ENCODE measurements at regions not wholly inside any gene's neighbourhood (a gene's known extent, or its start where the extent isn't known, plus 50 kb on each side); places are given as distances from the start of the nearest gene placed in this dataset.

DNA sequence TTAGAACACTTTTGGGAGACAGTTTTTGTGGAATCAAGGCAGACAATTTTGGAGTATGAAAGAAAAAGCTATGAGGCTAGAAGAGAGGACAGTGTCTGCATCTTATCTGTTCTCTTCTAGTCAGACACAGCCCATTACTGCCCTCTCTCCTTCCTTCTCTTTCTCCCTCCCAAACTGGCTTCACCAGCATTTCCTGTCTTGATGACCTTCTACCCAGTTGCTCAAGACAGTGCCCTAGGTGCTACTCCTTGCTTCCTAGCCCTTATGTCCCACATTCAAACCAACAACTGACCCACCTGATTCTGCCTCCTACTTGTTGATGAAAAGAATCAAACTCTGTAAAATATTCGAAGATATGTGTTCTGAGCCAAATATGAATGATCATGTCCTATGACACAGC, 116.4 kb upstream of the RIPOR2 start:
- ATAC-seq (no peak), DNase-seq (no peak)
- Mint-ChIP-seq H3K9me3 (ENCODE audit: low read depth) (peaks cover 5% of the 10 kb centered on the region), H3K27me3 (no peaks in the 10 kb centered on the region), H3K4me1 (peaks cover 62% of the 10 kb centered on the region), H3K4me3 (no peak overlapping the region), H3K27ac (peak overlapping the region; percentile 69), H3K36me3 (ENCODE audit: low read depth) (peaks cover 5% of the 10 kb centered on the region)
- intact Hi-C loops (cut with DNase I, micrococcal nuclease) = no loop called here
- ChIA-PET CTCF (interaction anchor here (0.7 to 3.4 kb wide), 7 partner anchors 9 to 907 kb away, joined by 3 to 21 read pairs (median 4); no protein-coding TSS in a partner anchor), POLR2A (interaction anchor here (0.9 kb wide), 1 partner anchor 16 kb away, joined by 3 read pairs; no protein-coding TSS in a partner anchor)

- ChIA-PET POLR2A (interaction anchor here (2.0 kb wide), 1 partner anchor 27 kb away, joined by 5 read pairs; no protein-coding TSS in a partner anchor), CTCF (interaction anchor here (1.1 to 3.4 kb wide), 8 partner anchors 11 to 120 kb away, joined by 4 to 21 read pairs (median 6); no protein-coding TSS in a partner anchor)
- Mint-ChIP-seq H3K9me3 (ENCODE audit: low read depth) (peaks cover 5% of the 10 kb centered on the region), H3K27ac (peak overlapping the region; percentile 59), H3K27me3 (no peaks in the 10 kb centered on the region), H3K4me3 (no peak overlapping the region), H3K4me1 (peaks cover 73% of the 10 kb centered on the region), H3K36me3 (ENCODE audit: low read depth) (peaks cover 5% of the 10 kb centered on the region)
- intact Hi-C loops (cut with DNase I, micrococcal nuclease) = no loop called here
- DNase-seq (peak; percentile 32), ATAC-seq (peak; percentile 33)
These were observed 118.2 kb upstream of the RIPOR2 start for GRCh38 chr6:25053875-25054371.

DNA sequence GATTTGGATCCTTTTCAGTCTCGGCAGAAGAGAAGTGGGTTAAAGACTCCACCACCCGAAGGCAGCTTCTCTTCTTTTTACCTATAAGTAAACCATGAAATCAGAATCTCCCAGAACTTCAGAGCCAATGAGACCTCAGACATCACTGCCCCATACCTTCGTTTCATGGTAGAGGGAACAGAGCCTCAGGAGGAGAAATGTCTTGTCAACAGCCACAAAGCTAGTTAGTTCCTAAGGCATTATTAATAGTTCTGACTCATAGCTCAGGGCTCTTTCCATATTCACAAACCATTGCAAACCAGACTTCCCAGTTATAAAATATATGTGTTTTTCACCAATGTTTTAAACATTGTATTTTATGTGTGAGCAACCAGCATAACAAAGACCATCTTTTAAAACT, 118.7 kb upstream of the RIPOR2 start:
- H3K27ac Mint-ChIP-seq = peak overlapping the region; percentile 59
- intact Hi-C loops (cut with DNase I, micrococcal nuclease) = no loop called here

DNA sequence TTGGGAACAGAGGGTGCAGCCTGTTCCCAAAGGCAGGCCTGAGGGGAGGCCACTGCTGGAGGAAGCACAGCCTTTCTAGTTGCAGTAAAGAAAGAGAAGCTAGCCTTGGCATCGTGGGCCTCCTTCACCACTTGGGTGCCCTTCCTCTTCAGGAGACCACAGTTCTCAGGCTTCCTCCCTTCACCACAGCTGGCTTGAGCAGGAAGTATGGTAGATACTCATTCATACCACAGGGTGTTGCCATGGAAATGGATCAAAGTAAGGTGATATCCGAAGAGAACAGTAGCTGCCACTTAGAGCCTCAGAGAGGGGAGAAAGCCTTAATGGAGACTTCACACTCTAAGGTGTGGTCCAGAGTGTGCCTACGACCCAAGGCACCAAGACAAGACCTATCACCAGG, 120.4 kb upstream of the RIPOR2 start:
- H3K36me3 Mint-ChIP-seq (ENCODE audit: low read depth) = peaks cover 5% of the 10 kb centered on the region
- peaks cover 5% of the 10 kb centered on the region for H3K9me3 Mint-ChIP-seq (ENCODE audit: low read depth)
- H3K27me3 Mint-ChIP-seq = no peaks in the 10 kb centered on the region
- H3K27ac Mint-ChIP-seq = peak overlapping the region; percentile 88
- CTCF ChIA-PET = interaction anchor here (1.0 to 2.3 kb wide), 3 partner anchors 14 to 123 kb away, joined by 3 to 14 read pairs (median 3); no protein-coding TSS in a partner anchor
- ATAC-seq (peak; percentile 91), DNase-seq (peak; percentile 70)
- peaks cover 55% of the 10 kb centered on the region for H3K4me1 Mint-ChIP-seq
- POLR2A ChIA-PET = interaction anchor here (0.8 kb wide), 1 partner anchor 30 kb away, joined by 4 read pairs; no protein-coding TSS in a partner anchor
- intact Hi-C loops (cut with DNase I, micrococcal nuclease) = no loop called here
- H3K4me3 Mint-ChIP-seq = peak overlapping the region; percentile 44

More for the DNA sequence above, 118.7 kb upstream of the RIPOR2 start:
- peaks cover 72% of the 10 kb centered on the region for H3K4me1 Mint-ChIP-seq
- ChIA-PET CTCF (interaction anchor here (1.1 to 3.4 kb wide), 6 partner anchors 11 to 121 kb away, joined by 4 to 21 read pairs (median 8); no protein-coding TSS in a partner anchor), POLR2A (interaction anchor here (2.0 kb wide), 1 partner anchor 28 kb away, joined by 5 read pairs; no protein-coding TSS in a partner anchor)
- H3K36me3 Mint-ChIP-seq (ENCODE audit: low read depth) = peaks cover 5% of the 10 kb centered on the region
- H3K4me3 Mint-ChIP-seq = no peak overlapping the region
- H3K27me3 Mint-ChIP-seq = no peaks in the 10 kb centered on the region
- no peak for DNase-seq
- peaks cover 5% of the 10 kb centered on the region for H3K9me3 Mint-ChIP-seq (ENCODE audit: low read depth)
- no peak for ATAC-seq

DNA sequence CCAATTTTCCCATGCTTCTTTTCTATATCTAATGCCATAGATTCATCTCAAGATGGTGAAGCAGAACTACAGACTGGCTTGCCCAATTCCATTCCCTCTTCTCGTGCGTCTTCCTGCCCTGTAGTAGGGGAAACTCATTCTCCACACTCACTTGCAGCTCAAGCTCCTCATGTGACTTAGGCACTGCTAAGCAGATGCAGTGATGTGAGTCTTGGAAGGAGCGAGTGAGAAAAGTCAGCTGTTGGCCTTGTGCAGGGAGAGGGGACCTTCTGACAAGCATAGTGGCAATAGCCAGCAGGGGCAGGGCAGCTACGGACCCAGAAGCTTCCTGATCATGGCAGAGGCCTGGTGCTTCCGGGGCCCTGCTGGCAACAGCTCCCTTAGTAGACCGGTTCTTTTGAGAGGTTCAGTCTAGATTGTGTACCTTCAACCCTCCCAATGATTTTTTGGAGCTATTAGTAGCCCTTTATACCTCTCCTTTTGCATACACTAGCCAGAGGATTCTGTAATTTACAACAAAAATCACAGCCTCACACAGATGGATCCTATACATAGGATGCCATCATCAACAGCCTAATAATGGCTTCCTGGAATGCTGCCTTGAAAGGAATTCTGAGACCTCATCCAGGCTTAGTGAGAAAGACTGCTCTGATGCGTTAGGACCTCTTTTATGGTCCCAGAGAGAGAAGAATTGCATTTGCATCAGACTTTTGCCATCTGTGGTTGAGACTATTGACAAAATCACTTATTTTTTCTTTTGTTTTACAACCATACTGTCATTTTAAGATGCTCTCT, 121.5 kb upstream of the RIPOR2 start:
- DNase-seq = no peak
- Mint-ChIP-seq H3K9me3 (ENCODE audit: low read depth) (peaks cover 4% of the 10 kb centered on the region), H3K4me1 (peaks cover 49% of the 10 kb centered on the region), H3K27me3 (no peaks in the 10 kb centered on the region), H3K4me3 (no peak overlapping the region), H3K27ac (peak overlapping the region; percentile 80), H3K36me3 (ENCODE audit: low read depth) (peaks cover 5% of the 10 kb centered on the region)
- ChIA-PET POLR2A (no interaction called here), CTCF (interaction anchor here (0.7 to 0.9 kb wide), 2 partner anchors 21 to 361 kb away, joined by 3 to 4 read pairs; no protein-coding TSS in a partner anchor)
- no peak for ATAC-seq
- intact Hi-C loops (cut with DNase I, micrococcal nuclease) = no loop called here

GRCh38 chr6:25058441-25058840, 122.7 kb upstream of the RIPOR2 start:
- intact Hi-C loops (cut with DNase I, micrococcal nuclease) = no loop called here
- Mint-ChIP-seq H3K36me3 (ENCODE audit: low read depth) (peaks cover 5% of the 10 kb centered on the region), H3K4me3 (no peak overlapping the region), H3K4me1 (peaks cover 42% of the 10 kb centered on the region), H3K27ac (peak overlapping the region; percentile 24), H3K9me3 (ENCODE audit: low read depth) (no peaks in the 10 kb centered on the region), H3K27me3 (no peaks in the 10 kb centered on the region)
- DNase-seq (no peak), ATAC-seq (no peak)
- ChIA-PET POLR2A (no interaction called here), CTCF (no interaction called here)

- ATAC-seq (no peak), DNase-seq (no peak)
- ChIA-PET POLR2A (no interaction called here), CTCF (no interaction called here)
- Mint-ChIP-seq H3K4me1 (peaks cover 37% of the 10 kb centered on the region), H3K27ac (no peak overlapping the region), H3K9me3 (ENCODE audit: low read depth) (no peaks in the 10 kb centered on the region), H3K27me3 (no peaks in the 10 kb centered on the region), H3K36me3 (ENCODE audit: low read depth) (peaks cover 5% of the 10 kb centered on the region), H3K4me3 (no peak overlapping the region)
- intact Hi-C loops (cut with DNase I, micrococcal nuclease) = no loop called here
These were observed 123.2 kb upstream of the RIPOR2 start for GRCh38 chr6:25058941-25059340.

DNA sequence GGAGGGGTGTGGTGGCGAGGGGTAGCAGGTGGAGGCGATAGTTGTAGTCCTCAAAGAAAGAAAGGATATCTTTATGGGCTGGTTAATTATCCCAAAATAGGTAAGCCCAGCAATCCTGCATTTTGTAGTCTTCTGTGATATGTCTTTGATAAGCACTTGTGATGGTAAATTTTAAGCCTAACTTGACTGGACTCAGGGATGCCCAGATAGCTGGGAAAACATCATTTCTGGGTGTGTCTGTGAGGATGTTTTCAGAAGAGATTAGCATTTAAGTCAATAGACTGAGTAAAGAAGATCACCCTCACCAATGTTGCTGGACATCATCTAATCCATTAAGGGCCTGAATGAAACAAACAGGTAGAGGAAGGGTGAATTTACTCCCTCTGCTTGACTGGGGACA, 124.8 kb upstream of the RIPOR2 start:
- peaks cover 5% of the 10 kb centered on the region for H3K36me3 Mint-ChIP-seq (ENCODE audit: low read depth)
- intact Hi-C loops (cut with DNase I, micrococcal nuclease) = no loop called here
- H3K4me1 Mint-ChIP-seq = peaks cover 26% of the 10 kb centered on the region
- no peaks in the 10 kb centered on the region for H3K9me3 Mint-ChIP-seq (ENCODE audit: low read depth)
- ATAC-seq (no peak), DNase-seq (no peak)
- no peak overlapping the region for H3K4me3 Mint-ChIP-seq
- no peak overlapping the region for H3K27ac Mint-ChIP-seq
- H3K27me3 Mint-ChIP-seq = no peaks in the 10 kb centered on the region
- ChIA-PET CTCF (interaction anchor here (0.9 to 2.7 kb wide), 5 partner anchors 10 to 35 kb away, joined by 3 to 14 read pairs (median 4); no protein-coding TSS in a partner anchor), POLR2A (interaction anchor here (0.6 kb wide), 1 partner anchor 342 kb away, joined by 4 read pairs; no protein-coding TSS in a partner anchor)

- POLR2A ChIA-PET = interaction anchor here (0.6 kb wide), 1 partner anchor 343 kb away, joined by 4 read pairs; no protein-coding TSS in a partner anchor
These were observed 125.7 kb upstream of the RIPOR2 start for GRCh38 chr6:25061289-25061936.

DNA sequence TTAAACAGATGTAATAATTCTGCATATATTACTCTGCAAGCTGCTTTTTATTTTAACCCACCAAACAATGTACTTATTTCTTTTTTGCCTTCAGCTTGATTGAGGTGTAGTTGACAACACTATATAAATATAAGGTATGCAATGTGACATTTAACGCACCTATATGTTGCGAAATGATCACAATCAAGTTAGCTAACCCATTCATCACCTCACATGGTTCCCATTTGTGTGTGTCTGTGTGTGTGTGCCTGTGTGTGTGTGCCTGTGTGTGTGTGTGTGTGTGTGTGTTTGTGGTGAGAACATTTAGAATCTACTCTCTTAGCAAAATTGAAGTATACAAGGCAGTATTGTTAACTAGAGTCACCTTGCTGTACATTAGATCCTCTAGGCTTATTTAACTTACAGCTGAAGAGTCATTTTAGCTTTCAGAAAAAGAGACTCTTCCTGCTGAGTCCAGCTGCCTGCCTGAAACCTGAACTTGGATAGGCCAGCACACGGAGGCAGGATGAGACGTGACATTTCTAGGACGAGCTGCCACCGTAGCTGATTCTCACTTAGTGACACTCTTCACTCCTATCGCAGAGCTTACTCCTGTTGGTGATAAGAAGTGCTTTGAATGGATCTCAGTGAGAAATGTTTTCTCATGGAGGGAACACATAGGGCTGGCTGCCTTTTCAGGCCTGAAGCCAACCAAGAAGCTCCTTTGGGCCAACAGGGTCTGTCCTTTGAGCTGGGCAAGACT, 126.5 kb upstream of the RIPOR2 start:
- DNase-seq = no peak
- Mint-ChIP-seq H3K27me3 (no peaks in the 10 kb centered on the region), H3K4me3 (no peak overlapping the region), H3K27ac (no peak overlapping the region), H3K9me3 (ENCODE audit: low read depth) (no peaks in the 10 kb centered on the region), H3K4me1 (peaks cover 12% of the 10 kb centered on the region), H3K36me3 (ENCODE audit: low read depth) (no peaks in the 10 kb centered on the region)
- no peak for ATAC-seq
- ChIA-PET CTCF (interaction anchor here (0.9 to 2.7 kb wide), 6 partner anchors 9 to 230 kb away, joined by 3 to 14 read pairs (median 4); no protein-coding TSS in a partner anchor), POLR2A (no interaction called here)
- intact Hi-C loops (cut with DNase I, micrococcal nuclease) = no loop called here

More at GRCh38 chr6:25061289-25061936, 125.7 kb upstream of the RIPOR2 start:
- no peak for ATAC-seq
- H3K27me3 Mint-ChIP-seq = no peaks in the 10 kb centered on the region
- H3K9me3 Mint-ChIP-seq (ENCODE audit: low read depth) = no peaks in the 10 kb centered on the region
- no peak for DNase-seq
- CTCF ChIA-PET = interaction anchor here (0.9 to 2.7 kb wide), 6 partner anchors 10 to 36 kb away, joined by 3 to 14 read pairs (median 4); no protein-coding TSS in a partner anchor
- intact Hi-C loops (cut with DNase I, micrococcal nuclease) = no loop called here
- H3K4me3 Mint-ChIP-seq = no peak overlapping the region
- H3K27ac Mint-ChIP-seq = no peak overlapping the region
- no peaks in the 10 kb centered on the region for H3K36me3 Mint-ChIP-seq (ENCODE audit: low read depth)
- peaks cover 17% of the 10 kb centered on the region for H3K4me1 Mint-ChIP-seq
